ENCODE measurements at regions not wholly inside any gene's neighbourhood (a gene's known extent, or its start where the extent isn't known, plus 50 kb on each side); places are given as distances from the start of the nearest gene placed in this dataset.

DNA sequence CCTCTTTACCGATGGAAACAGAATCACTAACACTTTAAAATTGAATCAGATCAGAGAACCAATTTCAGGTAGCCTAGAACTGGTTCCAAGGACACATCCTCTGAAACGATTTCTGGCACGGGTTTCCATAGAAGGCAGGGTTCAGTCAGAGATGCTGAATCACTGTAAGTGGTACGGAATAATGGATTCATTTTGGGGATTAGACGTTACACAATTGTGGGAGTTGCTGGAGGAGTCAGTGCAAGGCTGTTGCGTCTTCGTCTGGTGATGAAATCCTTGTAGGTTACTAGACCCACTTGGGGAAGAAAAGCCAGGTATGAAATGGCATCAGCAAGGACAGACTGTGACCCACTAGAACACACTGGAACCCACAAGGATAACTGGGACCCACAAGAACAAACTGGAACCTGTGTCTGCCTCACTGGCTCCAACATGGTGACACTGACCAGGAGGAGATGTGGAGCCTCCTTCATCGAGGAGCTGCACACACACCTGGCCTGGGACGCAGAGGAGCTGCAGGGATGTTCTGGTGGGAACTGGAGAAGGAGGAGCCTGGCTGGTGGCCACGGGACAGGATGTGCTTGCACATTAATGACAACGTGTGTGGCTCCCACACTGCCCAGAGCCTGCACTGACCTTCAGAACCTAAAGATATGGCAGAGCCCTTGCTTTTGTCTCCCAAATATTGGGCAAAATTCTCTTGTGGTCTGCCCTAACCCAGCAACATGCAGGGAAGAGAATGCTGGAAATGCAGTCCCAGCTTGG is 105.1 kb downstream of the TRAPPC11 start:
- intact Hi-C loops (cut with DNase I): no loop called here
- no peaks in the 10 kb centered on the region for H3K27me3 ChIP-seq
- WGBS: 88% methylated on average over 9 of the region's 11 CpGs
- H3K4me1 ChIP-seq: peaks cover 0 to 8% (median 3%) of the 10 kb centered on the region in 4 donors
- H3K4me3 ChIP-seq: no peak overlapping the region
- TF ChIP-seq EP300 (IDR thresholded peaks at IDR 0.05) (no peak), POLR2A (IDR thresholded peaks at IDR 0.05; ENCODE audit: low read depth) (no peak), POLR2AphosphoS5 (IDR thresholded peaks at IDR 0.05) (no peak)
- TF ChIP-seq, protein P1, sequence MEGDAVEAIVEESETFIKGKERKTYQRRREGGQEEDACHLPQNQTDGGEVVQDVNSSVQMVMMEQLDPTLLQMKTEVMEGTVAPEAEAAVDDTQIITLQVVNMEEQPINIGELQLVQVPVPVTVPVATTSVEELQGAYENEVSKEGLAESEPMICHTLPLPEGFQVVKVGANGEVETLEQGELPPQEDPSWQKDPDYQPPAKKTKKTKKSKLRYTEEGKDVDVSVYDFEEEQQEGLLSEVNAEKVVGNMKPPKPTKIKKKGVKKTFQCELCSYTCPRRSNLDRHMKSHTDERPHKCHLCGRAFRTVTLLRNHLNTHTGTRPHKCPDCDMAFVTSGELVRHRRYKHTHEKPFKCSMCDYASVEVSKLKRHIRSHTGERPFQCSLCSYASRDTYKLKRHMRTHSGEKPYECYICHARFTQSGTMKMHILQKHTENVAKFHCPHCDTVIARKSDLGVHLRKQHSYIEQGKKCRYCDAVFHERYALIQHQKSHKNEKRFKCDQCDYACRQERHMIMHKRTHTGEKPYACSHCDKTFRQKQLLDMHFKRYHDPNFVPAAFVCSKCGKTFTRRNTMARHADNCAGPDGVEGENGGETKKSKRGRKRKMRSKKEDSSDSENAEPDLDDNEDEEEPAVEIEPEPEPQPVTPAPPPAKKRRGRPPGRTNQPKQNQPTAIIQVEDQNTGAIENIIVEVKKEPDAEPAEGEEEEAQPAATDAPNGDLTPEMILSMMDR (IDR thresholded peaks at IDR 0.05): no peak
- no peaks in the 10 kb centered on the region for H3K36me3 ChIP-seq
- H3K9me3 ChIP-seq: no peaks in the 10 kb centered on the region
- no peak for DNase-seq (ENCODE audit: extremely low spot score)
- H3K27ac ChIP-seq (replicated peaks in 1 of 4): peak overlapping the region in 1 of 4 donors; percentile 7

DNA sequence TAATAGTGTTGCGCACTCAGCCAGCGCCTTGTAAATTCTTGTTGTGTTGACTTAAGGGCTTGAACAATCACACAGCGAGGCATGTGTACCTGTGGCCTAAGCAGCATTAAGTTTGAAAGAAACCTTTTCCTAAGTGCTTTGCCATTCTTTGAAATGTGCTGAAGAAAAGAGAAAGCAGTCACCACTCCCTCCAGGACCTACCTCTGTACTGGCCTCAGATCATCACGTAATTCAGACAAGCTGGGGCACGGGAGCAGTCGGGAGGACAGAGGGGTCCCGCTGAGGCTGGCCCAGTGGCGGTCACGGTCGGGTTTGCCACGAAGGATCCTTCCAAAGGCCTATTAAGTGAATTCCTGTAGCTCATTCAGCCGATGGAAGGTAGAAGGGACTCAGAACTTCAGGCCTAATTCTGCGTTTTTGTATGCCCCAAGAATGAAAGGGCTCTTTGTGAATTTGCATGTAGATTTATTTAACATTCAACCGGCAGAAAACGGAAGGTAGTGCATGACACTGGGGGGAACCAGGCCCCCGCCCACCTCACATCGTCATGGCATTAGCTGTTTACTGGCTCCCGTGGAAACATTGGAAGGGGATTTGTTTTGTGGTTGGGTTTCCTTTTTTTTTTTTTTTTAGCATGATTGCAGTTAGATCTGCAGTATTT is 106.3 kb downstream of the TRAPPC11 start:
- DNase-seq (ENCODE audit: extremely low spot score): no peak
- peak overlapping the region; percentile 4 to 24 (median 18) for H3K4me3 ChIP-seq
- peaks cover 0 to 8% (median 3%) of the 10 kb centered on the region in 4 donors for H3K4me1 ChIP-seq
- no peak for TF ChIP-seq EP300 (IDR thresholded peaks at IDR 0.05)
- TF ChIP-seq POLR2AphosphoS5 (IDR thresholded peaks at IDR 0.05): peak in 1 of 2 donors; percentile 15
- H3K27ac ChIP-seq (replicated peaks in 1 of 4): peak overlapping the region; percentile 28 to 61 (median 56)
- no peaks in the 10 kb centered on the region for H3K9me3 ChIP-seq
- H3K27me3 ChIP-seq: no peaks in the 10 kb centered on the region
- 75% methylated on average over 12 of the region's 18 CpGs for WGBS
- no peaks in the 10 kb centered on the region for H3K36me3 ChIP-seq
- intact Hi-C loops (cut with DNase I): no loop called here

DNA sequence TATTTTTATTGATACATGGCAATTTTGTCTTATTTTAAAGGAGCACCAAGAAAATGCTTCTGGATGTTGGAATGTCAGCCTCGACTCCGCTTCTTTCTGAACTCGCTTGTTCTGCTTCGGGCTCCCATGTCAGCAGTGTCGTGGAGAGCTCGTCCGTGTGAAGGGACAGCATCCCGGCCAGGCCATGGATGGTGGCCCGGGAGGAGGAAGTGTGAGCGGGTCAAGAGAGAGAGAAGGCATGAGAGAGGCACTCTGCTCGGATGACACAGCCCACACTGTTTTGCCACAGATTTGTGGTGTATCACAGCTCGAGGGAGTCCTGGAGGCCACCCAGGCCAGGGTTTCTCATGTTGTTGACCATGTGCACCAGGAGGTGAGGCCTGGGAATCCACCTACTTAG is 107.0 kb downstream of the TRAPPC11 start:
- Histone ChIP-seq H3K36me3 (no peaks in the 10 kb centered on the region), H3K4me3 (peak overlapping the region in 2 of 4 donors; percentile 16 to 20), H3K27ac (replicated peaks in 1 of 4) (peak overlapping the region in 3 of 4 donors; percentile 53 to 59 (median 55)), H3K27me3 (no peaks in the 10 kb centered on the region), H3K4me1 (peaks cover 0 to 8% (median 3%) of the 10 kb centered on the region in 4 donors), H3K9me3 (no peaks in the 10 kb centered on the region)
- WGBS: 86% methylated on average over 12 of the region's 12 CpGs
- intact Hi-C loops (cut with DNase I): no loop called here
- no peak for DNase-seq (ENCODE audit: extremely low spot score)
- TF ChIP-seq, protein P1 (IDR thresholded peaks at IDR 0.05): no peak
- no peak for TF ChIP-seq POLR2A (IDR thresholded peaks at IDR 0.05; ENCODE audit: low read depth)
- TF ChIP-seq EP300 (IDR thresholded peaks at IDR 0.05): no peak
- TF ChIP-seq POLR2AphosphoS5 (IDR thresholded peaks at IDR 0.05): no peak

DNA sequence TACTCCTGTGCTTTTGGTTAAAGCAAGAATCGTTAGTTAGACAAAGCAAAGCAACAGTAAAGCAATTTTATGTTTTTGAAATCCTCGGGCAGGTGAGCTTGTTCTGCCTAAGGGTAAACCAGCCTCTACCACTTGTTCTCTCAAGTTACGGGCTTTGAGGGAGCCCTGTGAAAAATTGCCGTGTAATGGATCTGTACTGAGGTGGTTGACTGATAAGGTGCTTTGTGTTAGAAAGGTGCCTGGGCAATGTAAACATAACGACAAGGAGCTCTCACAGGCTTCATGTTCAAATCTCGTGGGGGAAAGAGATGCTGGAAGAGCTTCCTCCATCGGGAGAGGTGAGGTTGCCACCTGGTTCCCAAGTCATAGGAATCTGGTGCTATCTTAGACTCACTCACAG is 111.8 kb downstream of the TRAPPC11 start:
- Histone ChIP-seq H3K27ac (replicated peaks in 1 of 4) (no peak overlapping the region), H3K9me3 (no peaks in the 10 kb centered on the region), H3K27me3 (no peaks in the 10 kb centered on the region), H3K4me1 (peaks cover 0 to 7% (median 3%) of the 10 kb centered on the region in 4 donors), H3K36me3 (no peaks in the 10 kb centered on the region), H3K4me3 (no peak overlapping the region)
- no peak for DNase-seq (ENCODE audit: extremely low spot score)
- WGBS: 76% methylated on average over 7 of the region's 7 CpGs
- intact Hi-C loops (cut with DNase I): no loop called here
- TF ChIP-seq POLR2AphosphoS5 (IDR thresholded peaks at IDR 0.05): no peak
- TF ChIP-seq, protein P1 (IDR thresholded peaks at IDR 0.05): no peak
- no peak for TF ChIP-seq POLR2A (IDR thresholded peaks at IDR 0.05; ENCODE audit: low read depth)
- no peak for TF ChIP-seq EP300 (IDR thresholded peaks at IDR 0.05)

DNA sequence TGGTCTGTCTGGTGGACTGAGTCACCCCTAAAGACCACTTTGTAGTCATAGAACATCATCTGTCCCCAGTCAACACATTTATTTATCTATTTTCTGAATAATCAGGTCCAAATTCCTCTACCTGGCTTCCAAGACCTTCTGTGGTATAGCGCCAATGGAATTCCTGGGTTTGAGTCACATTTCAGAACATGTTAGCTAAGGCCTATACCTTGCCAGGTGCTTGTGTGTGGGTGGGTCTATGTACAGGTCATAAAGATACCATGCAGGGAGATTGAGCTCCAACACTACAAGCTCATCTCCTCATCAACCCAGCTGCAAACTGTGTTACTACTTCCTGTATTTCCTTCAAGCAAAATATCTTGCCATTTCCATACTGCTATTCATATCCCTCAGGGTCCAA is 113.3 kb downstream of the TRAPPC11 start:
- Histone ChIP-seq H3K9me3 (no peaks in the 10 kb centered on the region), H3K4me1 (no peaks in the 10 kb centered on the region), H3K27me3 (no peaks in the 10 kb centered on the region), H3K36me3 (no peaks in the 10 kb centered on the region), H3K4me3 (no peak overlapping the region), H3K27ac (replicated peaks in 1 of 4) (no peak overlapping the region)
- intact Hi-C loops (cut with DNase I): no loop called here
- no peak for DNase-seq (ENCODE audit: extremely low spot score)
- TF ChIP-seq POLR2AphosphoS5 (IDR thresholded peaks at IDR 0.05): no peak
- TF ChIP-seq POLR2A (IDR thresholded peaks at IDR 0.05; ENCODE audit: low read depth): no peak
- TF ChIP-seq EP300 (IDR thresholded peaks at IDR 0.05): no peak
- TF ChIP-seq, protein P1 (IDR thresholded peaks at IDR 0.05): no peak
- 96% methylated on average over 1 of the region's 1 CpG for WGBS
